ENCODE measurements at regions not wholly inside any gene's neighbourhood (a gene's known extent, or its start where the extent isn't known, plus 50 kb on each side); places are given as distances from the start of the nearest gene placed in this dataset.

DNA sequence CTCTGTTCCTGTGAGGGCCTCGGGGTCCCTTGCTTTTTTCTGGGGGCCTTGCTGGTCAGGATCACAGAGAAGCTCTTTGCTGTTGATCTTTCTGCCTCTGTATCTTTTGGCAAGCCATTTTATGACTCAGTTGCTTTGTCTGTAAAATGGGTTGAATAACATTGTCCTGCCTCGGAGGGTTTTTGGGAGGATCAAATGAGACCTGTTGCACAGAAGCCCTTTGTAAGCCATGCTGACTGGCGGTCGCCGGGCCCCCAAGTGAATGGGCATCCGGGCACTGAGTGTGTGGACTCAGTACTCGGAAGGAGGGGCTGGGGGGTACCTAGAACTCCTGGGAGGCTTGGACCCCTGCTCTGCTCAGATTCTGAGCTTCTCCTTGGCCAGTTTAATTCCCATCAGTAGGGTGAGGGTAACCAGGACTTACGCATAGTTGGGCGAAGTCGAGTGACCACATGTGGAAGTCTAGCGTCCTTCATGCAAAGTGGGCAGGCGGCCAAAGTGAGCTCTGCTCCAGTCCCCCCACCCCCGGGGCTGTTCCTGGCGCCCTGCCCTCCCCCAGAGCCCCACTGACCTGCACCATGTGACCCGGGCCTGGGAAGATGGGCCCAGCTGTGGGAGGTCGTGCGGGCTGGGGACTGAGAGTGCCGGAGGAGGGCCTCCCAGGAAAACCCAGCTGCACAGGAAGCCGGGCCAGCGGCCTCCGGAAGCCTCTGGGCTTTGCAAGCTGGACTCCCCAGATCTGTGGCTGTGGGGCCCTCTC is 284.0 kb downstream of the SEC14L1 start (continued):
- TF ChIP-seq, protein P1, sequence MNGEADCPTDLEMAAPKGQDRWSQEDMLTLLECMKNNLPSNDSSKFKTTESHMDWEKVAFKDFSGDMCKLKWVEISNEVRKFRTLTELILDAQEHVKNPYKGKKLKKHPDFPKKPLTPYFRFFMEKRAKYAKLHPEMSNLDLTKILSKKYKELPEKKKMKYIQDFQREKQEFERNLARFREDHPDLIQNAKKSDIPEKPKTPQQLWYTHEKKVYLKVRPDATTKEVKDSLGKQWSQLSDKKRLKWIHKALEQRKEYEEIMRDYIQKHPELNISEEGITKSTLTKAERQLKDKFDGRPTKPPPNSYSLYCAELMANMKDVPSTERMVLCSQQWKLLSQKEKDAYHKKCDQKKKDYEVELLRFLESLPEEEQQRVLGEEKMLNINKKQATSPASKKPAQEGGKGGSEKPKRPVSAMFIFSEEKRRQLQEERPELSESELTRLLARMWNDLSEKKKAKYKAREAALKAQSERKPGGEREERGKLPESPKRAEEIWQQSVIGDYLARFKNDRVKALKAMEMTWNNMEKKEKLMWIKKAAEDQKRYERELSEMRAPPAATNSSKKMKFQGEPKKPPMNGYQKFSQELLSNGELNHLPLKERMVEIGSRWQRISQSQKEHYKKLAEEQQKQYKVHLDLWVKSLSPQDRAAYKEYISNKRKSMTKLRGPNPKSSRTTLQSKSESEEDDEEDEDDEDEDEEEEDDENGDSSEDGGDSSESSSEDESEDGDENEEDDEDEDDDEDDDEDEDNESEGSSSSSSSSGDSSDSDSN (CRISPR knock-in tag; IDR thresholded peaks at IDR 0.05): no peak
- no peak for TF ChIP-seq ATF7 (IDR thresholded peaks at IDR 0.05)
- no peak for TF ChIP-seq ATF7 (CRISPR knock-in tag; IDR thresholded peaks at IDR 0.05)
- TF ChIP-seq ZNF615 (CRISPR knock-in tag; IDR thresholded peaks at IDR 0.05; ENCODE audit: borderline replicate concordance): no peak
- peak; percentile 73; the same call in 1 of the 2 replicates for TF ChIP-seq ZBTB38 (CRISPR knock-in tag; IDR thresholded peaks at IDR 0.05)
- TF ChIP-seq ZNF614 (CRISPR knock-in tag; IDR thresholded peaks at IDR 0.05; ENCODE audit: borderline replicate concordance): no peak
- TF ChIP-seq, protein P2, sequence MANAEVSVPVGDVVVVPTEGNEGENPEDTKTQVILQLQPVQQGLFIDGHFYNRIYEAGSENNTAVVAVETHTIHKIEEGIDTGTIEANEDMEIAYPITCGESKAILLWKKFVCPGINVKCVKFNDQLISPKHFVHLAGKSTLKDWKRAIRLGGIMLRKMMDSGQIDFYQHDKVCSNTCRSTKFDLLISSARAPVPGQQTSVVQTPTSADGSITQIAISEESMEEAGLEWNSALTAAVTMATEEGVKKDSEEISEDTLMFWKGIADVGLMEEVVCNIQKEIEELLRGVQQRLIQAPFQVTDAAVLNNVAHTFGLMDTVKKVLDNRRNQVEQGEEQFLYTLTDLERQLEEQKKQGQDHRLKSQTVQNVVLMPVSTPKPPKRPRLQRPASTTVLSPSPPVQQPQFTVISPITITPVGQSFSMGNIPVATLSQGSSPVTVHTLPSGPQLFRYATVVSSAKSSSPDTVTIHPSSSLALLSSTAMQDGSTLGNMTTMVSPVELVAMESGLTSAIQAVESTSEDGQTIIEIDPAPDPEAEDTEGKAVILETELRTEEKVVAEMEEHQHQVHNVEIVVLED (CRISPR knock-in tag; IDR thresholded peaks at IDR 0.05; ENCODE audit: borderline replicate concordance): no peak

DNA sequence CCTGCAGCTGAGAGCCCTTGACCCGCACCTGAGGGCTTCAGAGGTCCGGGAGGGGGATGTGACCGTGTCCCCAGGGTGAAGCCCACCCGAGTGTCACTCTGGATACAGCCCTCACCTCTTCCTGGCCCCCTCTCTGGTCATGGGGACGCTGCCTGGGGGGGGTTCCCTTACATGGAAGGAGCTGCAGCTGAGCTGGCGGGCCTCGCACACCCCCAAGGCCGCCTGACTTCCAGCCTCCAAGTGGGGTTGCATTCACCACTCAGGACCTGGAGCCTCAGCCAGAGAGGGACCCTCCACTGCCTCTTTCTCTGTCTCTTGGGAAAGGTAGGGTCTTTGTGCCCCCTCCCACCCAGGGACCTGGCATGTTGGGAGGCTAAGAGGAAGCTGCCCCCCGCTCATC is 284.6 kb downstream of the SEC14L1 start:
- BruUV-seq (replicated peaks): no TSS peak
- Histone ChIP-seq H3K4me3 (replicated peaks in 1 of 3; ENCODE audit: insufficient read depth in 1 of 3, low read depth in 2 of 3, low read length in 3 of 3) (no peak overlapping the region), H3K27ac (ENCODE audit: extremely low read length, insufficient read depth, low read length) (no peak overlapping the region), H3K4me2 (ENCODE audit: low read depth, low read length) (no peak overlapping the region), H4K20me1 (ENCODE audit: insufficient read depth, low read length) (peaks cover 79% of the 10 kb centered on the region), H3K36me3 (replicated peaks in 1 of 2; ENCODE audit: control insufficient read depth in 1 of 2, insufficient read depth in 2 of 2, low read length in 2 of 2) (peaks cover 29 to 63% of the 10 kb centered on the region in 2 experiments; a peak in 4 of 5 replicates), H2AFZ (ENCODE audit: low read length) (no peak overlapping the region), H3K9ac (ENCODE audit: insufficient read depth, low read depth, low read length) (no peak overlapping the region), H3K9me3 (ENCODE audit: low read length) (no peaks in the 10 kb centered on the region), H3K27me3 (ENCODE audit: control insufficient read depth in 1 of 2, insufficient read depth in 2 of 2, low read length in 2 of 2) (no peaks in the 10 kb centered on the region), H3K79me2 (ENCODE audit: insufficient read depth, low read length) (peaks cover 36% of the 10 kb centered on the region), H3K4me1 (ENCODE audit: insufficient read depth, low read length) (peaks cover 61% of the 10 kb centered on the region)
- FAIRE-seq (no peak), ATAC-seq (no peak), DNase-seq (ENCODE audit: low spot score) (no peak)
- 95% methylated on average over 8 of the region's 9 CpGs for WGBS (ENCODE audit: low lambda C conversion rate)
- TF ChIP-seq ZNF121 (CRISPR knock-in tag; IDR thresholded peaks at IDR 0.05) (no peak), AGO2 (optimal IDR thresholded peaks at IDR 0.05; ENCODE audit: low read depth, low read length) (peak; percentile 9)
- intact Hi-C loops (cut with micrococcal nuclease; ENCODE audit: unreplicated experiment): no loop called here
- in situ Hi-C loops (cut with HindIII; ENCODE audit: extremely low pct_ligation_motif_present, low pct_unique_long_range_greater_than_20kb): loop anchor here (5.0 kb wide), 2 partner anchors 72 to 93 kb away; no protein-coding TSS in a partner anchor
- ChIA-PET CTCF (ENCODE audit: low intra/inter-chr PET ratio, low total read pairs) (no interaction called here), POLR2A (interaction anchor here (0.9 to 9.2 kb wide), 3 partner anchors 27 to 32 kb away, joined by 3 to 107 read pairs (median 3); no protein-coding TSS in a partner anchor)

Measured in HepG2 (cell line).